GM18870 (cell line): ENCODE measurements at regions not wholly inside any gene's neighbourhood (a gene's known extent, or its start where the extent isn't known, plus 50 kb on each side); places are given as distances from the start of the nearest gene placed in this dataset.

Experiments used
- ATAC-seq: cut with Tn5 transposase; IDR thresholded peaks from one replicate; pipeline ENCODE4 v1.9.1; 2021; ENCODE audit warnings: moderate library complexity; ENCODE audit not compliant: unreplicated experiment

DNA sequence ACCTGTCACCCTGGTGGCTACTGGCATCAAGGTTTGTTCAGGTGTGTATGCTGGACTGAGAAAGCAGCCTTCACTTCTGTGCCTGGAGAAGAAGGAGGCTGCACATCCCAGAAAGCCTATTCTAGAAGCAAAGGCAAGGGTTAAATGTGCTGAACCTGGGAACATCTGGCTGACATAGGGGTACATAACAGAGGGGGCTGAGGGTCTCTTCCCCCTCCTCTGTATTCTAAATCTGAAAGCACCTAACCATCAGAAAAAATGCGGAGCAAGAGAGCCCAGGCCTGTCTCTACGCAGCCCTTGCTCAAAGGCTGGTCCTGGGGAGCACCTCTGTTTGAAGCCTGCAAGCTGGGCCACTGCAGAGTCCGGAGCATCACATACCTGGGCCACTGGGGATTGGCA is 53.2 kb upstream of the FSTL4 start:
- ATAC-seq: no peak

DNA sequence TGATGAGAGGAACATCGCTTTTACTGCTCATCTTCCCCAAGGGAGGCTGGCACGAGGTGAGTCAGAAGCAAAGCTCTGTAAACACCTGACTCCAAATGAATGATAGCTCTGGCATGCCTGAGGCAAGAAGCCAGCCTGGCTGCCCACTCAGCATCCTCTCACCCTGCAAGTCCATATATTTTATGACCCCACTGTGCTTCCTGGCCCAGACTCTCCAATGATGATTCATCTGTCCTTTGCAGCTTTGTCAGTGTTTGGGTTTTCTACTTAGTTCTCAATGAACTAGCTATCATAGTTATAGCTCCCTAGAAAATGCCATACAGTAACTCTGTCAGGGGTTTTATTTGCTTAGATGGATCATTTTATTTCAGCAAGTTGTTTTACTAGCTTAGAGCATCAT is 52.1 kb upstream of the FSTL4 start:
- ATAC-seq: no peak

DNA sequence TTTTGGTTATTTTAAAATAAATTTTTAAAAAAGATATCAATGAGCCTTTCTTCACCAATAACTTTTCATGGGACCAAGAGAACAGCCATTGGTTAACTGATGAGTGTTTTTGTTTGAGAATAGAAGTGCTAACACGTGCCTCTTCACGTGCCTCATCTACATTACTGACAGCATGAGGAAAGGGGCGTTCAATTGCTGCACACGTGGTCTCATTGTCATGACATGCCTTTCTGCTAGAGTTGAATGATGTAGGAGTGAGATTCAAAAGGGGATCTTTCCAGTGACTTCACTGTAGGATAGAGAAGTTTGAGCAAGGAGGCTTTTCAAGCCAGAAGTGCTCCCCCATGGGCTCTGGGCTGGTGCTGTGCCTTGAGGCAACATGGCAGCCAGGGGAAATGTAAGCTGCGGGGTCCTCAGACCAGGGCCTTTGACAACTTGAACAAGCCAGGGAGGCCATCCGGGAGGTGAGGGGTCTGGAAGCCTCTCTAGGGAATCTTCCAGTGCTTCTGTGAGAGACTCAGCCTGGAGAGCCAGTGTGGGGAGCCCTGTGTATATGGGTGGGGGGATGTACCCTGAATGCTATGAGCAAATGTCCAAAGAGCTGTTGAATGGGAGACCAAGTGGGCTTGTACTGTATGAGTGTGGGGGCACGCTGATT is 51.2 kb upstream of the FSTL4 start:
- no peak for ATAC-seq

DNA sequence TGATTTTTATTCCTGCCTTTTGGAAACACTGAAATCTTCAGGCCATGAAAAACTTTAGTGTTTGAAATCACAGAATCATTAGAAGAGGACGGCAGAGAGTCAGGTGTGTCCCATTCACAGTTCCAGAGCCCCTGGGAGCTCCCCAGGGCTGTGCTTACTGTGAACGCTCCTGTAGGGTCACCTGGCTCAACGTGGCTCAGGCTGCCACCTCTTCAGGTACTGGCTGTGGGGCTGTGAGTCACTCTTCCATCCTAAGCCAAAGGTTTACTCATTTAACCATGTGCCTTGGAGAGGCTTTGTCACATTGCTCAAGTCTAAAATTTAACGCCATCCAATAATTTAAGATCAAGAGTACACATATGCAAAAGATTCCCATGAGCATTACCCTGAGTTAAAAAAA is 50.2 kb upstream of the FSTL4 start:
- no peak for ATAC-seq
